Breast epithelium (tissue), 3 donors: ENCODE measurements at regions not wholly inside any gene's neighbourhood (a gene's known extent, or its start where the extent isn't known, plus 50 kb on each side); places are given as distances from the start of the nearest gene placed in this dataset.

Experiments
- POLR2A ChIP-seq: fragments of 450-650 bp; IDR thresholded peaks from one replicate; pipeline ENCODE4 v1.6.1; 2016; ENCODE audit warnings: antibody characterized with exemption, mild to moderate bottlenecking, moderate library complexity
- POLR2AphosphoS5 ChIP-seq, 3 donors: sonication (generic); formaldehyde crosslinking; IDR thresholded peaks; one replicate each; pipeline ENCODE4 v1.6.1; 2017; ENCODE audit warnings: antibody characterized with exemption in 3 of 3
- TF ChIP-seq, protein P1 (sequence below), 3 donors: fragments of 450-650 bp; IDR thresholded peaks; one replicate each; pipeline ENCODE4 v1.5.1; 2016 to 2017; ENCODE audit warnings: antibody characterized with exemption in 3 of 3, mild to moderate bottlenecking in 3 of 3, moderate library complexity in 3 of 3

- TF ChIP-seq, protein P1, sequence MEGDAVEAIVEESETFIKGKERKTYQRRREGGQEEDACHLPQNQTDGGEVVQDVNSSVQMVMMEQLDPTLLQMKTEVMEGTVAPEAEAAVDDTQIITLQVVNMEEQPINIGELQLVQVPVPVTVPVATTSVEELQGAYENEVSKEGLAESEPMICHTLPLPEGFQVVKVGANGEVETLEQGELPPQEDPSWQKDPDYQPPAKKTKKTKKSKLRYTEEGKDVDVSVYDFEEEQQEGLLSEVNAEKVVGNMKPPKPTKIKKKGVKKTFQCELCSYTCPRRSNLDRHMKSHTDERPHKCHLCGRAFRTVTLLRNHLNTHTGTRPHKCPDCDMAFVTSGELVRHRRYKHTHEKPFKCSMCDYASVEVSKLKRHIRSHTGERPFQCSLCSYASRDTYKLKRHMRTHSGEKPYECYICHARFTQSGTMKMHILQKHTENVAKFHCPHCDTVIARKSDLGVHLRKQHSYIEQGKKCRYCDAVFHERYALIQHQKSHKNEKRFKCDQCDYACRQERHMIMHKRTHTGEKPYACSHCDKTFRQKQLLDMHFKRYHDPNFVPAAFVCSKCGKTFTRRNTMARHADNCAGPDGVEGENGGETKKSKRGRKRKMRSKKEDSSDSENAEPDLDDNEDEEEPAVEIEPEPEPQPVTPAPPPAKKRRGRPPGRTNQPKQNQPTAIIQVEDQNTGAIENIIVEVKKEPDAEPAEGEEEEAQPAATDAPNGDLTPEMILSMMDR (IDR thresholded peaks at IDR 0.05) = no peak
- TF ChIP-seq POLR2AphosphoS5 (IDR thresholded peaks at IDR 0.05) = no peak
- no peak for TF ChIP-seq POLR2A
Observed at GRCh38 chr22:17271711-17272451, 52.6 kb upstream of the ADA2 start.
